ENCODE measurements at regions not wholly inside any gene's neighbourhood (a gene's known extent, or its start where the extent isn't known, plus 50 kb on each side); places are given as distances from the start of the nearest gene placed in this dataset.

DNA sequence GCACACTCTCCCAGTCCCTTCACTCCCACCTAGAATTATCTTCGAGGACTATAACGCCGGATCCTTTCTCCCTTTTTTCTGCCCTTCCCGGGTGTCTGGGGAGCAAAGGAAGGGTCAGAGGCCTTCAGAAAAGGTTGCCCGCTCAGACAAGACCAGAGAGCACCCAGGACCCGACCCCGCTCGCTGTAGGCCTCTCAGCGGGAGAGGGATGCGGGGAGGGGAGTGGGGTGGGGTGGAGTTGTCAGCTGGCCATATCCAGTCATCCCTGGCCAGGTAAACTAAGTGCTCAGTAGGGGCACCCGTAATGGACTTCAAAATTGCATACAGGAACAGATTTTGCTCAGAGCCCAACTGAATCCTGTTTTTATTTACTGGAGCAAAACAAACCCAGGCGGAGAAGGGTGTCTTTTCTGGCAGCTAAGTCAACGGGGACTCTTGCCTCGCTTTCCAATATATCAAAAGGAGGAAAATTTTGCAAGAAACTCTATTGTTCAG, 65.0 kb downstream of the NOL4 start:
- FAIRE-seq (no peak), DNase-seq (ENCODE audit: low spot score) (no peak)

DNA sequence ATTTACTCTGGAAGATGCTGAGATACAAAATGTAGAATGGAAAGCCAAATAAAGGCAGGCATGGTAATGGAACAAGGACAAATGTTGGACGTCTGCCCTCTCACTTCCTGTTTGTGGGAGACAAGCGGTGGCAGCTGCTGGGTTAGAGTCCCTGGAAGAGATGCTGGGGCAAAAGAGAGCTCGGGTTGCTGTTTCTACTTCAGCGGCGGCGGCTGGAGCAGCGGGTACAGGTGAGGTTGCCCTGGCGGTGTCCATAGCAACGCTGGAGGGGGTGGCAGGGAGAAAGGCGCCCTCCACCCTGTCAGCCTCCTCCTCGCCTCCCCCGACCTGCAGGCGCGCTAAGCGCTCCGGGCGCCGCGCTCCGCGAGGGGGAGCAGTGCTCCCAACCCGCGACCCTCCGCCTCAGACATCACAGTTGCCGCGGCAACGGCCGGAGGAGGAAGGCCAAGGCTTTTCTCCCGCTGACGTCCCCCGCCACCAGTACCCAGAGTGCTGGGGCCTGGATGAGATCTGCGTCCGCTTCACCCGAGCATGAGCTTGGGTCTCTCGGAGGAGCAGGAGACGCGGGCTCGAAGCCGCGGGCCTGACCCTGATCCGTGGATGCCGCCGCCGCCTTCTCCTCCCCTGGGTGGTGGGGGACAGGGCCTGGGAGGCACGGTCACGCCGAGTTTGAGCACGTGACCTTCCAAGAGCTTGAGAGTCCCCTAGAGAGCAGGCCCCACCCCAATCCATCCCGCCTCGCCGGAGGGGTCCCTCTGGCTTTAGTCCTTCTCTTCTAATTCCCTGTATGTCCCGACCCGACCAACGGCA, 65.6 kb downstream of the NOL4 start:
- FAIRE-seq (no peak), DNase-seq (ENCODE audit: low spot score) (peak; percentile 37)

DNA sequence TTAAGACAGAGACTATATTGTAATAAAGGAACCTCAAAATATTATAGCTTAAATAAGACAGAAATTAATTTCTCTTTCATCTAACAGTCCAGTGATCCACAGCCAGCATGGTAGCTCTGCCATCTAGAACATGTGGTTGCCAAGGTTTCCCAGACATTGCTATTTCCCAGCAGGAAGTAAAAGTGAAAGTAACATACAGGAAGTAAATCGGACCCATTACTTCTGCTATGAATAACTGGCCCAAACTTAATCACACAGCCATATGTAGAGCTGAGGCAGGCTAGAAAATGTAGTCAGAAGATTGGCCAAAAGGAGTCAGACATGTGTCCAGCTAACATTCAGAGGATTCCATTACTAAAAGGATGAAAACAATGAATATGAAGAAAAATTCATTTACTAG, 71.0 kb downstream of the NOL4 start:
- no peak for FAIRE-seq

DNA sequence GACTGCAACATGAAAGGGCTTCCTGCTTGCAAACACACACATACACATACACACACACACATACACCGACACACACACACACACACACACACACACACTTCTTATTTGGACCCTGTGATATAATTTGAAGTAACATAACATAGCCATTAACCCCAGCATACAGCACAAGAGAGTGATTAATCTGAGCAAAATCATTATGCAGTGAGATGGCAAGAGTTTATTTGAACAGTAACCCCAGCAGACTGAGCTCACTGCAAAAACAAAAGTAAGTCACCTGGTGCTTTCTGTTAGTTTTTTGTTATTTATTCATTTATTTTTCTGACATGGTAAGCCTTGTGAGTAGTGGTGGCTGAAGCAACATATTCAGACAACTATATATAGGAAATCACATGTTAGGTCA, 93.7 kb downstream of the NOL4 start:
- no peak for DNase-seq (ENCODE audit: low spot score)

More for the DNA sequence above, 71.0 kb downstream of the NOL4 start:
- DNase-seq (ENCODE audit: low spot score) = peak; percentile 9

DNA sequence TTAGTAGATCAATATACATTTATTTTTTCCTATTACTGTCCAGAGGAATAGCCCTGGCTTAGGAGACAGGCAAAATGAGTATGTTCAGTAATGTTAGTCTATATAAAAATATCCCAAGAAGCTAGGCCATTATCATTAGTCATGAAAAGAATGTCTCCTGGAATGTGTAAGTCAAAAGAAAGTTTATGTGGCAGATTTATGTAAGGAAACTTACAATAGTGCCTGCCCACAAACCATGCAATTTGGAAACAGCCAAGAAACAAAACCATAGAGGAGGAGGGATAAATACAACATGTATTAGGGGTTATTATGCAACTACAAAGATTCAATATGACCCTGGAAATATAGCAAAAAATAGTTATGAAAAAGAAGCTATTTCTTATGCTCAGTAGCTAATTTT, 96.3 kb downstream of the NOL4 start:
- DNase-seq (ENCODE audit: low spot score) (no peak), FAIRE-seq (no peak)

More for the DNA sequence above, 93.7 kb downstream of the NOL4 start:
- FAIRE-seq = no peak

DNA sequence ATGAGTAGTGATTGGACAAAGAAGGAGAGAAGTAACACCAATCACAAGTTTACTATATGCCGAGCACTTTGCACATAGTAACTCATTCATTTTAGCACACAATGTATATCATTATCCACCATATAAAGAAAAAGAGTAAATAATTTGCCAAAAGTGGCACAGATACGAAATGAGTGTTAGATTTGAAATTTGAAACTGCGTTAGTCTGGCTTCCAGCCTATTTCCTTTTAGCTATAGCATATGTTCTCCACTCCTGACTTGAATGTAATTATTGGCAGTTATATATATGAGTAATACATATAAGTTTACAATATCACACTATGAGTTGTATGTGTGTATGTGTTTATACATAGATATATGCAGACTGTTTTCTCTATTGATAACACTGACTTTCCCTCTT, 98.6 kb downstream of the NOL4 start:
- FAIRE-seq = no peak
- no peak for DNase-seq (ENCODE audit: low spot score)

DNA sequence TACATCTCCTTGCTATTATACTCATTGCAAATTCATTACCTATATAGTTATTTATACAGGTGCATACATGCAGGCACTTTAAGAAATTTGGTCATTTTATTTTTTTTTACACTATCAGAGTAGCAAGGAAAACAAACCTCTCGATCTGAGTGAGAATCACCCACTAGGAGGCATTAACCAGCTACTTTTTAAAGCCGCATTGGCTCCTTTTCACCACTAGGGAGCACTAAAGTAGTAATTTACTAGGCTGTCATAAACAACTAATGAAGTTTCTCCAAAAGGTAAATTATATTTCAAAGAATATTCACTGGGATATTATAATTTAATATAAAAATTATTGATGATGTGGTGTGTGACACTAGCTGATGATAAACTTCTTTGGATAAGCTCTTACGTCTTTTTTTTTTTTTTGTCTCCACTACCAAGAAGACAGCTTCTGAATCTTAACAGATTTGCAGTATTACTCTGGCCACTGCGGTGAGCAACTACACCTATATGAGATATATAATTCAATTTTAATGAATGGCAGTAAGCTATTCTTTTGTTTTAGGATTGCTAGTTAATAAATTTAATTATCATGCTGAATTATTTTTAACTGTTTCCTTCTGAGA, 101.9 kb downstream of the NOL4 start:
- FAIRE-seq = no peak
- DNase-seq (ENCODE audit: low spot score) = peak; percentile 22

DNA sequence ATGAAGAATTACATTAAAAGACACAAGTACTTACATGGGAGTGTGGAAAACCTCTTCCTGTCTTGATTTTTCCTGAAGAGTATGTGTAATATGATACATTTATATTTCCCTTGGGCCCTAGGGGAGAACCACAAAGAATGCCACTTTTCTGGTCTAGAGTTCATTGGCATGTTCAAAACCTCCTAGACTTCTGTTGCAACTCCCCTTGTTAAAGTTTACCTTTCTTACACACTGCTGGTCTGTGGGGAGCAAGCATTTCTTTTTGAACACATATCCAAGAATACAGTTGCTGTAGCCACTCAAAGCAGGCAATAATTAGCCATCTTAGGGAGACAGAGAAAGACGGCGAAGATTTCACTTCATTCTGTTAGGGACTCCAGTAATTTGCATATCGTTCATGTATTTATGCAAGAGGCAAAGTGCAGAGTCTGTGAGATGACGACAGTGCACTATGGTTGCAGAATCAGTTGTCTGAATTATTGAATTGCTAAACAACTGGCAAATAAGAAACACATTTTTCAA, 103.5 kb downstream of the NOL4 start:
- peak; percentile 7 for DNase-seq (ENCODE audit: low spot score)
- no peak for FAIRE-seq

DNA sequence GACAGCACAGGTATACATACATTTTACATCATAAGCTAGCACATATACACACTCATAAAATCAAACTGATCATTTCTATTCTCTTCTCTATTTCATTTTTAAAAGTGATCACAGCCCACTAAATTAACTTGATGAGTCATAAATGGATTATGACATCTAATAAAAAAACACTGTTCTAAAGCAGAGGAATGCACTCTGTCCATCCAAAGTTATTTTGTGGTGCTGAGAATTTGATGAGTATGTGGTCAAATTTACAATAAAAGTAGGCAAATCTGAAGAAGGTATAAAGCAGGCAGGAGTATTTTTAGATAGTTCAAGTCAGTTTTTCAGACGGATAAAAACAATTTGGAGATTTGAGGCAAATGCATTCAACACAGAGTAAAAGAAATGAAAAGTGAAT, 104.4 kb downstream of the NOL4 start:
- DNase-seq (ENCODE audit: low spot score) (no peak), FAIRE-seq (no peak)

DNA sequence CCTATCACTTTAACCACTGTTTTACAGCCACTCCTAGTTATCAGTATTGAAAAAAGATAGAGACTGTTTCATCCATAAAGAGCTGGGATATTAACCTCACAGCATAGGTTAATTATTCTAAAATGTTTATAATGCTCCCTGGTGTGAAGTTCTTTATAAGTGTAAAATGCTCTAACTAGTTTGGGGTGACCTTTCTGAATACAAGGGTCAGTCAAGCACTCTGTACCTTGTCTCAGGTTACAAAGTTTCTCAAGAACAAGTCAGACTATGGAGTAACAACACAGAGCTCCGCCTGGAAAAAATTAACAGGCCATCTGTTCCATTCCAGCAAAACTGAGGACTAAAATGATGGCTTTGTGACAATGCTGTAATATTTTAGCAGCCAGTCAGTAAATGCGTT, 107.4 kb downstream of the NOL4 start:
- FAIRE-seq (no peak), DNase-seq (ENCODE audit: low spot score) (no peak)

DNA sequence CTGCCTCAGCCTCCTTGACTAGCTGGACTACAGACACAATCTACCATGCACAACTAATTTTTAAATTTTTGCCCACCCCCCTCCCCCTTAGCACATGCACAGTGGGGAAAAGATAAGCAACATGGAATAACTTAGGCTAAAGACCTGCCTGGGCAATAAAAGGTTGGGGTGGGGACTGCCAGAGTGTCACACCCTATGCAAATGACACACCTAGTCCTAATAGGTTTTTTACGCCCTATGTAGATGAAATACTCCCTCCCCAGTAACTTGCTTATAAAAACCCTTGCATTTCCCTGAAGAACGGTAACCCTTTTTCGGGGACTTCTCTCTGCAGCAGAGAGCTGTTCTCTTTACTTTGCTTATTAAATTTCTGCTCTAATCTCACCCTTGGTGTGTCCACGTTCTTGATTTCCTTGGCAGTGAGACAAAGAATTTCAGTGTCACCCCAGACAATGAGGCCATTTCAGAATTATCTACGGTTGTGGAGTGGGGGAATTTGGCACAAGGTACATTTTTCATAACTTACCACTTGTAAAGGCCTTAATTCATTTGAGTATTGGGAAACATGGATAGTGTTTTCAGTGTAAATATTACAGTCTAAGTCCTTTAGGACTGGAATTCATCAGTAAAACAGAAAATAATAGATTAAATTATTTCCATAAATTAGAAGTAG, 109.2 kb downstream of the NOL4 start:
- DNase-seq (ENCODE audit: low spot score) (no peak), FAIRE-seq (no peak)

DNA sequence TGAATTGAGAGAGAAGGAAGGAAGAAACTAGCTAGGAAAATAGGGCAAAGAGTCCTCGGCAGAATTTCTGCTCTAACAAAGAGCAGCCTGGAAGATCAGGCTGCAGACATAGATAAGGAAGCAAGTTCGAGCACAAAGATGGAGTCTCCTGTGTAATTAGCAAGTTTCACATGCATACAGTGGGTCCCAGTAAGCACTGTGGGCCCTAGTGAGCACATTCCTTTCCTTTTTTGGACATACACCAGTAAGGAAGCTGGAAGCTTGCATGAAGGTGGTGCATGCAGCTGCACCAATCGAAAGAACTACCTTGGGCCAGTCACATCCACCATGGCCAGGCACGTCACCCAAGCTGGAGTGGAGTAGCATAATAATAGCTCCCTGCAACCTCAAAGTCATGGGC, 109.7 kb downstream of the NOL4 start:
- DNase-seq (ENCODE audit: low spot score) = no peak
- FAIRE-seq = no peak

DNA sequence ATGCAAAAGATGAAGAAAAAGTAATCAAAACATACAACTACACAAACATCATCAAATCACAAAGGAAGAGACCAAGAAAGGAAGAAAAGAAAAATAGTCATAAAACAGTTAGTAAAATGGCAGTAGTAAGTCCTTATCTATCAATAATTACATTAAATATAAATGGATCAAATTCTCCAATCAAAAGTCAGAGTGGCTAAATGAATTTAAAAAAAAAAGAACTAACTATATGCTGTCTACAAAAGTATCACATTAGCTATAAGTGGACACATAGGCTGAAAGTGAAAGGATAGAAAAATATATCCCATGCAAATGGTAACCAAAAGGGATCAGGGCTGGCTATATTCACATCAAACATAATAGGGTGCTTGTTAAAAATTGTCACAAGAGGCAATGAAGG, 116.5 kb downstream of the NOL4 start:
- no peak for FAIRE-seq

DNA sequence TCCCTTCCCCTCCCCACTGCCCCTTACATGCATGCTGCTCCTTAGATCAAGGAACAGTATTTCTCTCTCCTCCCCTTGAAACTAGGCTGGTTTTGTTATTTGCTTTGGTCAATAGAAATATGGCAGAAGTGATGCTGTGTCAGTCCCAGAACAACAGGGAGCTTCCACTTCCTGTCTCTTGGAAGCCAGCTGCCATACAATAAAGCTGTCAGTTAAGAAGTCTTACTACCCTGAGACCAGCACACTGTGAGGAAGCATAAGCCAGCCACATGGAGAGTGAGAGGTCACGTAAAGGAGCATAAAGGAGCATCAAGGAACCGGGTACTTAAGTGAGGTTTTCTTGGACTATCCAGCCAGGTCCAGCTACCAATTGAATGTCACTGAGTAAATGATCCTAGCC, 126.6 kb downstream of the NOL4 start:
- DNase-seq (ENCODE audit: low spot score) = no peak
- no peak for FAIRE-seq

More for the DNA sequence above, 116.5 kb downstream of the NOL4 start:
- DNase-seq (ENCODE audit: low spot score) = no peak

DNA sequence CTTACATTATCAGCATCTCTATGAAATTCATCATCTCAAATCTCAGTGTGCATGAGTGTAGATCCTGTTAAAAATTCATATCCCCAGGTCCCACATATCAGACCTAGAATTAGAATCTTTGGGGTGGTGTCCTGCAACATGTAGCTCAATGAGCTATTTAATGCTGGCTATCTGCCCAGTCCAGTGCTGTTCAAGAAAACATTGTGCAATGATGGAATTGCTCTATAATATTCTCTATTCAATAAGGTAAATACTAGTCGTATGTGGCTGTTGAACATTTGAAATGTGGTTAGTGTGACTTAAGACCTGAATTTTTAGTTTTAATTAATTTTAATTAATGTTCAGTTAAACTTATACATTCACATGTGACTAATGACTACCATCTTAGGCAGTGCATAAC, 127.4 kb downstream of the NOL4 start:
- no peak for DNase-seq (ENCODE audit: low spot score)
- no peak for FAIRE-seq

DNA sequence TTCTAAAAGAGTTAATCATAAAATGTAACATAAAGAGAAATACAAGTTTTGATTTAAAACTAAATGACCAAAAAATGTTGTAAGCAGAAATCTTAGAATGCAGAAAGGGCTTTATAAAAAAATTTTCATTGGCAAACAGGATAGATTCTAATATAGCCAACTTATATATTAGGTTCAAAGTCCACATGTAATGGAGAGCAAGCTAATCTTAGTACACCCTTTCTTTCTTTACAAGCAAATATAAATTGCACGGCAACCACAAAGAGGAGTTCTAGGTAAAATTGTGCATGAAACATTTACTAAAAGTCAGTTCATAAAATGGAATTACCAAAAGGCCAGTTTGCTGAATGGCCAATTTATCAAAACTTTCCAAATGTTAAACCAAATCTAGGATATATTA, 130.6 kb downstream of the NOL4 start:
- no peak for DNase-seq (ENCODE audit: low spot score)
- no peak for FAIRE-seq

DNA sequence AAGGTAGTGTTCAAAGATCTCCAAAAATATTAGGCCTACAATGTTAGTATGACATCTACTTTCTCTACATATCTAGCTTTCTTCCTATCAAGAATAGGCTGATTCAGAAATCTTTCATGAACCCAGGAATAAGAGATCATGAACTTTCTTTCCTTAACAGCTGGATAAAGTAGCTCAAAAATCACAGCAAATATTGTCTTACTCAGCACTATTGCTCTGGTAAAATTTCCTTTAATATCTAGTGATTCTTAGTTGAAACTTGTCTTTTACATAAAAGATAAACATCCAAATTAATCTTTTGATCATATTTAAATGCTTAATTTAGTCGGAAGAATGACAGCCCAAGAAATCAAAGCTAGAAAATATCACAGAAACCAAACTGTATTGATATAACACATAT, 131.9 kb downstream of the NOL4 start:
- DNase-seq (ENCODE audit: low spot score) = no peak
- FAIRE-seq = no peak

DNA sequence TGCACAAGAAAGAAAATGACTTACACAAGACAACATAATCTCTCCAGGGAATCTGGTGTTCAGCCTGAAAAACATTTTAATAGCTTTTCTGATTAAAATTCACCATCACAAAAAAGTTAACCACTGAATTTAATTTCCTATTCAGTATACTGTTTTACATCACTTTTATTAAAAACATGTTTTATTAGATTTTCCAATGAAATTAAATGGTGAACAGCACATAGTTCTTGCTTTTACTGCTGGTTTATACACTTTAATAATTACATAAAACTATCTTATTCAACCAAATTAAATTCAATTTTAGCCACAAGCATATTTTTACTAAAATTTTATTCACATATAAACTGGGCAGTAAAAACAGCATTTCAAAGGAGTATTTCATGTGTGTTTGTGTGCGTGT, 138.3 kb downstream of the NOL4 start:
- no peak for DNase-seq (ENCODE audit: low spot score)

DNA sequence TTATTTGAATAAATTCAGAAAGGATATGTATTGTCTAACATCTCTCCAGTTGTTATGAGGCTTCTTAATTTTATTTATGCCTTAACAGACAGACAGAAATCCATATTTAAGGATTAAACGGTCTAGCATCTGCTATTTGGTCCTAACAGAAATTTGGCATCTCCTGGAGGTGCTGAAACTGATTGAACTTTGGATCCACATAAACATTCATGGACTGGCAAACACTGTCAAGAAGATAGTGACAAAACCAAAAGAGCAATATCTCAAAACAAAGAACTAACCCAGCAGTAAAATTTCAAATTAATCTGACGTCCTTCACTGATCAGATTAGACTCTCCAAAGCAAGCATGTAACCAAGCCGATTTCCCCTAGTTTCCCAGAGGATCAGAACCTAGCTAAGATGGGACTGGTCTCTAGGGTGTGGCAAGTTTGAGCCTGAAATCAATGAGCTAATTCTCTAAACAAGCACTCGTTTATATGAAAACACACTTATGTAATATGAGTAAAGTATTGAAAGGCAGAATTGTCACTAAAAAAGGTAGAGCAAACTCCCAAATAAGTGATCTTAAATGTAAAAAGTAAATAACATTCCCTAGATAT, 139.5 kb downstream of the NOL4 start:
- FAIRE-seq (no peak), DNase-seq (ENCODE audit: low spot score) (no peak)

More for the DNA sequence above, 138.3 kb downstream of the NOL4 start:
- FAIRE-seq = no peak

DNA sequence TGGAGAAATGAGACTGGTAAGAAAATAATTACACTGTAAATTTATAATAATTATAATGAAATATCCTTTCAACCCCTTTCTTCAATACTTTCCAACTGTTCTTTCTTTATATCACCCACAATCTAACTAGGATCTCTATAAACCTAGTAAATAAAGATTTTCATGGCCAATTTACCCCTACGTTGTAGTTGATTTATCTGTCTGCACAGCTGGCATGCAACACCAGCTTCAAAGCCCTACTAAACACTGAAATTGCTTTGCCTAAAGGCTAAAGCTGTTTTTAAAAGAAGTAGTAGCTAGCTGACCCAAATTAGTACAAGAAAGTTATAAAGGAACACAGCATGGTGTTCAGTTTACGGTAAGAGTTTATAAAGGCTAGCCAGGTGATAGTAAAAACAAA, 140.1 kb downstream of the NOL4 start:
- no peak for DNase-seq (ENCODE audit: low spot score)
- no peak for FAIRE-seq

DNA sequence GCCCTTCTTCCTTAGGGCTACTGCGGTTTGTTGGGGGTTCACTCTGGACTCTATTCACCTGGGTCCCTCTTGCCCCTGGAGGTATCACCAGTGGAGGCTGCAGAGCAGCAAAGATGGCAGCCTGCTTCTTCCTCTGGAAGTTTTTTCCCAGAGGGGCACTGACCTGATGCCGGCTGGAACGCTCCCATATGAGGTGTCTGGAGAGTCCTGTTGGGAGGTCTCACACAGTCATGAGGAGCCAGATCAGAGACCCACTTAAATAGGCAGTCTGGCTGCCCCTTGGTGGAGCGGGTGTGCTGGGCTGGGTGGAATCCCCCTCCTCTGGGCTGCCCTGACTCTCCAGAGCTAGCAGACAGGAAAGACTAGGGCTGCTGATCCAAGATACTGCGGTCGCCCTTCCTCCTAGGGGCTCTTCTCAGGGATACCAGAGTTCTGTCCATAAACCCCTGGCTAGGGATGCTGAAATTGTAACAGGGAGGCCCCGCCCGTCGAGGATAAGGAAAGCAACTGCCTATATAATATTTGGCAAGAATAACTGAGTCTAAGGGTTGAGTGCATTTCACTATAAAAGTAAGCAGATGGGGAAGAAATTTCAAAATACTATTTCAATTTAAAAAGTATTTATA, 140.7 kb downstream of the NOL4 start:
- FAIRE-seq = no peak
- no peak for DNase-seq (ENCODE audit: low spot score)
